ENCODE measurements at regions not wholly inside any gene's neighbourhood (a gene's known extent, or its start where the extent isn't known, plus 50 kb on each side); places are given as distances from the start of the nearest gene placed in this dataset.

DNA sequence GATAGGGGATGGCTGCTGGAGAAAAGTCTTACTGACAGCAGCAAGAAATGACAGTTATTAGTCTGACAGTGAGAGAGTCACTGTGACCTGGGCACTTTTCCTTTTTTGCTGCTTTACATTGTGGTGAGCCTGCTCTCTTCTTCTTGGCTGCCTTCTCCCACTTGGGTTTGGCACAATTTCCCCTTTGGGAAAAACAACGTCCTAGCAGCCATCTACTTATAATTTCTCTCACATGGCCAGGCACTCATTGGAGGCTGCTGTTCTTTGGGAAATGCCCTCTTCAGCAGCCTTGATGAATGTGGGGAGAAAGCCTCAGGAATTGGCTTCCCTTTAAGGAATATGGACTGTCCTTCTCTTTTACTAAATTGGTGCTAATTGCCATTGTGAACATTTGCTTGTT is 60.4 kb upstream of the SLC1A4 start:
- no peak overlapping the region for H3K4me3 ChIP-seq (ENCODE audit: severe bottlenecking)
- no peak for TF ChIP-seq CTCF (IDR thresholded peaks at IDR 0.05; ENCODE audit: poor library complexity, severe bottlenecking)
- H3K36me3 ChIP-seq (ENCODE audit: low read depth): no peaks in the 10 kb centered on the region
- no peaks in the 10 kb centered on the region for H3K27me3 ChIP-seq (ENCODE audit: insufficient read depth, poor library complexity, severe bottlenecking)
- DNase-seq (ENCODE audit: low spot score) (no peak), ATAC-seq (ENCODE audit: low read depth) (no peak)
- H3K9me3 ChIP-seq (ENCODE audit: severe bottlenecking): no peaks in the 10 kb centered on the region
- H3K4me1 ChIP-seq (ENCODE audit: insufficient read depth, poor library complexity, severe bottlenecking): no peaks in the 10 kb centered on the region
- no peak overlapping the region for H3K27ac ChIP-seq (ENCODE audit: poor library complexity, severe bottlenecking)

DNA sequence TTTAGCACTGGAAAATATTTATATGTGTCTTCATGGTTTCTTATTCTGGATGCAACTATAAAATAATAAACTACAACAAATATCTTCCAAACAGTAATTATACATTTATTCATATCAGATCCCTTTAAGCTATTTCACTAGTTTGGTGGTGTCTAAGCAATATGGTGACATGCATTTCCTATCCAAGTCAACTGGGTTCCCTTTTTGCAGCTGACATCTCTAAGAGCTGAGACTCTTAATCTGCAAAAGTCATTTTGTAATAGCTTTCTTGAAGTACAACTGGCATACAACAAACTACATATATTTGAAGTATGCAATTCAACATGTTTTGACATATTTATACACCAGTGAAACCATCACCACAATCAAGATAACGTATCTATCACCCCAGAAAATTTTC is 59.9 kb upstream of the SLC1A4 start:
- no peak for DNase-seq (ENCODE audit: low spot score)

GRCh38 chr2:64930258-64930671 is 58.9 kb upstream of the SLC1A4 start:
- H3K4me3 ChIP-seq (ENCODE audit: severe bottlenecking): no peak overlapping the region
- ATAC-seq (ENCODE audit: low read depth): no peak
- no peak overlapping the region for H3K27ac ChIP-seq (ENCODE audit: poor library complexity, severe bottlenecking)
- no peaks in the 10 kb centered on the region for H3K9me3 ChIP-seq (ENCODE audit: severe bottlenecking)
- DNase-seq (ENCODE audit: low spot score): no peak
- H3K27me3 ChIP-seq (ENCODE audit: insufficient read depth, poor library complexity, severe bottlenecking): no peaks in the 10 kb centered on the region
- no peak for TF ChIP-seq CTCF (IDR thresholded peaks at IDR 0.05; ENCODE audit: poor library complexity, severe bottlenecking)
- H3K36me3 ChIP-seq (ENCODE audit: low read depth): no peaks in the 10 kb centered on the region
- no peaks in the 10 kb centered on the region for H3K4me1 ChIP-seq (ENCODE audit: insufficient read depth, poor library complexity, severe bottlenecking)

More for the DNA sequence above, 59.9 kb upstream of the SLC1A4 start:
- H3K4me1 ChIP-seq (ENCODE audit: insufficient read depth, poor library complexity, severe bottlenecking): no peaks in the 10 kb centered on the region
- H3K27me3 ChIP-seq (ENCODE audit: insufficient read depth, poor library complexity, severe bottlenecking): no peaks in the 10 kb centered on the region
- ATAC-seq (ENCODE audit: low read depth): no peak
- TF ChIP-seq CTCF (IDR thresholded peaks at IDR 0.05; ENCODE audit: poor library complexity, severe bottlenecking): no peak
- H3K36me3 ChIP-seq (ENCODE audit: low read depth): no peaks in the 10 kb centered on the region
- H3K4me3 ChIP-seq (ENCODE audit: severe bottlenecking): no peak overlapping the region
- H3K27ac ChIP-seq (ENCODE audit: poor library complexity, severe bottlenecking): no peak overlapping the region
- H3K9me3 ChIP-seq (ENCODE audit: severe bottlenecking): no peaks in the 10 kb centered on the region

DNA sequence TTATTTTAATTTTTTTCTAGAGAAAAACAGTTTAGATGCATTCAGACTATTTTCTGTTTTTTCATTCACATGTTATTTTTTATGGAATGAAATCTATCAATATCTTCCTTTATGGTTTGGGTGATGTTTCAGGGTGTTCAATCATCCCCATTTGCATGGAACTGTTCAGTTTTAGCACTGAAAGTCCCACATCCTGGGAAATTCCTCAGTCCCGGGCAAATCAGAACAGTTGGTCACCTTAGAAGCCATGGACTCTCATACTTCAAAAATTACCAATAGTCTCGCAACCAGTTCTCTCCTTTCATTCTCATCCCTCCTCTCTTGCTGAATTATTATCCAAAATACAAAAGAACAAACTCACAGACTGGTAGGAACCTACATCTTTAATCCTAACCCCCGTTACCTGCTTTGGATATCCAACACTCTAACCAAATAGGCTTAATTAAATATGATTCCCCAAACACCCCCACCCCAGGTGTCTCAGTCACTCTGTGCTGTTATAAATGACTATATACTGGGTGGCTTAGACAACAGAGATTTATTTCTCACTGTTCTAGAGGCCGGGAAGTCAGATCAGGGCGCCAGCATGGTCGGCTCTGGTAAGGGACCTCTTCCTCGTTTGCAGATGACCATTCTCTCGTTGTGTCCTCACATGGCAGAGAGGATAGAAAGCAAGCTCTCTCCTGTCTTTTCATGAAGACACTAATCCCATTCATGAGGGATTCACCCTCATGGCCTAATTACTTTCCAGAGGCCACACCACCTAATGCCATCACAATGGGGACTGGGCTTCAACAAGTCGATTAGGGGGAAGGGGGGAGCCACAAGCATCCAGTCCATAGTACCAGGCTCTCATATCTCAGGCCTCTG is 57.7 kb upstream of the SLC1A4 start:
- Histone ChIP-seq H3K4me3 (ENCODE audit: severe bottlenecking) (no peak overlapping the region), H3K27me3 (ENCODE audit: insufficient read depth, poor library complexity, severe bottlenecking) (no peaks in the 10 kb centered on the region), H3K9me3 (ENCODE audit: severe bottlenecking) (no peaks in the 10 kb centered on the region), H3K27ac (ENCODE audit: poor library complexity, severe bottlenecking) (no peak overlapping the region), H3K4me1 (ENCODE audit: insufficient read depth, poor library complexity, severe bottlenecking) (no peaks in the 10 kb centered on the region), H3K36me3 (ENCODE audit: low read depth) (no peaks in the 10 kb centered on the region)
- no peak for TF ChIP-seq CTCF (IDR thresholded peaks at IDR 0.05; ENCODE audit: poor library complexity, severe bottlenecking)
- no peak for ATAC-seq (ENCODE audit: low read depth)
- DNase-seq (ENCODE audit: low spot score): no peak

GRCh38 chr2:64932116-64932370 is 57.2 kb upstream of the SLC1A4 start:
- DNase-seq (ENCODE audit: low spot score) (no peak), ATAC-seq (ENCODE audit: low read depth) (no peak)
- no peaks in the 10 kb centered on the region for H3K4me1 ChIP-seq (ENCODE audit: insufficient read depth, poor library complexity, severe bottlenecking)
- H3K9me3 ChIP-seq (ENCODE audit: severe bottlenecking): no peaks in the 10 kb centered on the region
- H3K27ac ChIP-seq (ENCODE audit: poor library complexity, severe bottlenecking): no peak overlapping the region
- no peaks in the 10 kb centered on the region for H3K36me3 ChIP-seq (ENCODE audit: low read depth)
- no peak overlapping the region for H3K4me3 ChIP-seq (ENCODE audit: severe bottlenecking)
- no peaks in the 10 kb centered on the region for H3K27me3 ChIP-seq (ENCODE audit: insufficient read depth, poor library complexity, severe bottlenecking)
- TF ChIP-seq CTCF (IDR thresholded peaks at IDR 0.05; ENCODE audit: poor library complexity, severe bottlenecking): no peak
